HS-27A (cell line): ENCODE measurements at regions not wholly inside any gene's neighbourhood (a gene's known extent, or its start where the extent isn't known, plus 50 kb on each side); places are given as distances from the start of the nearest gene placed in this dataset.

Experiments
- DNase-seq: peaks from one replicate; pipeline ENCODE4 v3.0.0-alpha.2; 2012; ENCODE audit warnings: low read depth, missing footprints

- no peak for DNase-seq
These were observed 413.7 kb upstream of the FAT3 start for GRCh38 chr11:91810871-91811270.

GRCh38 chr11:91805293-91805692, 419.3 kb upstream of the FAT3 start:
- no peak for DNase-seq

- no peak for DNase-seq
These were observed 420.6 kb upstream of the FAT3 start for GRCh38 chr11:91804042-91804441.

- DNase-seq: no peak
These were observed 422.1 kb upstream of the FAT3 start for GRCh38 chr11:91802475-91802874.

- no peak for DNase-seq
These were observed 424.3 kb upstream of the FAT3 start for GRCh38 chr11:91800208-91800914.

- no peak for DNase-seq
These were observed 426.4 kb upstream of the FAT3 start for GRCh38 chr11:91798240-91798639.

- no peak for DNase-seq
These were observed 427.6 kb upstream of the FAT3 start for GRCh38 chr11:91796999-91797398.

- DNase-seq: no peak
These were observed 429.3 kb upstream of the FAT3 start for GRCh38 chr11:91795139-91795887.

- no peak for DNase-seq
These were observed 430.5 kb upstream of the FAT3 start for GRCh38 chr11:91794146-91794545.

GRCh38 chr11:91792779-91793262, 431.8 kb upstream of the FAT3 start:
- DNase-seq: no peak

GRCh38 chr11:91791171-91791468, 433.5 kb upstream of the FAT3 start:
- DNase-seq: no peak

GRCh38 chr11:91790346-91791170, 434.1 kb upstream of the FAT3 start:
- DNase-seq: no peak

GRCh38 chr11:91788764-91789163, 435.9 kb upstream of the FAT3 start:
- DNase-seq: no peak

- DNase-seq: no peak
These were observed 438.5 kb upstream of the FAT3 start for GRCh38 chr11:91786097-91786496.

GRCh38 chr11:91783173-91783572, 441.4 kb upstream of the FAT3 start:
- DNase-seq: no peak

- no peak for DNase-seq
These were observed 445.9 kb upstream of the FAT3 start for GRCh38 chr11:91778758-91779157.

- no peak for DNase-seq
These were observed 448.0 kb upstream of the FAT3 start for GRCh38 chr11:91776655-91777054.

GRCh38 chr11:91773090-91773489, 451.5 kb upstream of the FAT3 start:
- DNase-seq: no peak

GRCh38 chr11:91771961-91772360, 452.7 kb upstream of the FAT3 start:
- no peak for DNase-seq

GRCh38 chr11:91768783-91769182, 455.8 kb upstream of the FAT3 start:
- DNase-seq: no peak

GRCh38 chr11:91763331-91763730, 461.3 kb upstream of the FAT3 start:
- DNase-seq: no peak

GRCh38 chr11:91761406-91762025, 463.1 kb upstream of the FAT3 start:
- DNase-seq: no peak
